Mesothelial cell of epicardium (in vitro differentiated cells): ENCODE measurements at regions not wholly inside any gene's neighbourhood (a gene's known extent, or its start where the extent isn't known, plus 50 kb on each side); places are given as distances from the start of the nearest gene placed in this dataset.
"Not testable (repeated sequence)": the region's sequence is repeated elsewhere in the genome, so short reads cannot be mapped to it uniquely, and the experiment has no call there.

Experiments used
- DNase-seq, 2 experiments: peaks; one replicate each; pipeline ENCODE4 v3.0.0; 2021; ENCODE audit warnings: low spot score in 2 of 2; ENCODE audit not compliant: unreplicated experiment in 2 of 2
- H3K27ac Mint-ChIP-seq: 2 replicates; pipeline ENCODE4 v1.8.0; 2021; ENCODE audit warnings: mixed read lengths
- H3K27me3 Mint-ChIP-seq: 2 replicates; pipeline ENCODE4 v1.8.0; 2021; ENCODE audit warnings: low read depth, mixed read lengths
- H3K36me3 Mint-ChIP-seq: 2 replicates; pipeline ENCODE4 v1.8.0; 2021; ENCODE audit warnings: mixed read lengths
- H3K4me1 Mint-ChIP-seq: 2 replicates; pipeline ENCODE4 v1.8.0; 2021; ENCODE audit warnings: mixed read lengths
- H3K4me3 Mint-ChIP-seq: 2 replicates; pipeline ENCODE4 v1.8.0; 2021; ENCODE audit warnings: mild to moderate bottlenecking, moderate library complexity, mixed read lengths
- H3K9me3 Mint-ChIP-seq: 2 replicates; pipeline ENCODE4 v1.8.0; 2021; ENCODE audit warnings: mixed read lengths
- TF ChIP-seq, protein P1 (sequence below): fragments of 200-600 bp; sonication (generic); IDR thresholded peaks from one replicate; pipeline ENCODE4 v1.5.0; 2021; ENCODE audit warnings: antibody characterized with exemption; ENCODE audit not compliant: unreplicated experiment

GRCh38 chr1:96210054-96210453 lies 511.5 kb upstream of the PTBP2 start:
- Mint-ChIP-seq H3K27me3 (no peaks in the 10 kb centered on the region), H3K4me1 (peaks cover 3% of the 10 kb centered on the region), H3K9me3 (no peaks in the 10 kb centered on the region), H3K27ac (no peak overlapping the region), H3K4me3 (no peak overlapping the region), H3K36me3 (no peaks in the 10 kb centered on the region)
- TF ChIP-seq, protein P1, sequence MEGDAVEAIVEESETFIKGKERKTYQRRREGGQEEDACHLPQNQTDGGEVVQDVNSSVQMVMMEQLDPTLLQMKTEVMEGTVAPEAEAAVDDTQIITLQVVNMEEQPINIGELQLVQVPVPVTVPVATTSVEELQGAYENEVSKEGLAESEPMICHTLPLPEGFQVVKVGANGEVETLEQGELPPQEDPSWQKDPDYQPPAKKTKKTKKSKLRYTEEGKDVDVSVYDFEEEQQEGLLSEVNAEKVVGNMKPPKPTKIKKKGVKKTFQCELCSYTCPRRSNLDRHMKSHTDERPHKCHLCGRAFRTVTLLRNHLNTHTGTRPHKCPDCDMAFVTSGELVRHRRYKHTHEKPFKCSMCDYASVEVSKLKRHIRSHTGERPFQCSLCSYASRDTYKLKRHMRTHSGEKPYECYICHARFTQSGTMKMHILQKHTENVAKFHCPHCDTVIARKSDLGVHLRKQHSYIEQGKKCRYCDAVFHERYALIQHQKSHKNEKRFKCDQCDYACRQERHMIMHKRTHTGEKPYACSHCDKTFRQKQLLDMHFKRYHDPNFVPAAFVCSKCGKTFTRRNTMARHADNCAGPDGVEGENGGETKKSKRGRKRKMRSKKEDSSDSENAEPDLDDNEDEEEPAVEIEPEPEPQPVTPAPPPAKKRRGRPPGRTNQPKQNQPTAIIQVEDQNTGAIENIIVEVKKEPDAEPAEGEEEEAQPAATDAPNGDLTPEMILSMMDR: no peak
- DNase-seq: no peak

DNA sequence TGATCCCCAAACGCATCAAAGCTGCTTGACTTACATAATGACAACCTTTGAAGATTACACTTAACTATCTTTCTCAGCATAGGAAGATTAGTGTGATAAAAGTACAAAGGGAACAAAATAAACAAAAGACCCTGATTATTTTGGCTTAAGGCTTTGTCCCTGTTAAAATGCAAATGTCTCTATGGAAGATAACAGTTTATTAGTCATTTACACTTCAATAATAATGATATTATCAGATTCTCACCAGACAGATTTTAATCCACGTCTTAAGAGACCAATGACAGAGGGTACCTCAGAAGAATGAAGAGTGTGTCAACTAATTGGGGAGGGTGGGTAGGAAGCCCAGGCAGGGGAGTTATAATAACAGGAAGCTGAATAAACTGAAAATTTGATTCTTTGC lies 510.4 kb upstream of the PTBP2 start:
- DNase-seq: no peak
- Mint-ChIP-seq H3K27ac (no peak overlapping the region), H3K4me1 (peaks cover 3% of the 10 kb centered on the region), H3K4me3 (no peak overlapping the region), H3K9me3 (peaks cover 6% of the 10 kb centered on the region), H3K27me3 (no peaks in the 10 kb centered on the region), H3K36me3 (no peaks in the 10 kb centered on the region)
- TF ChIP-seq, protein P1: no peak

- no peak for DNase-seq
- Mint-ChIP-seq H3K4me1 (peaks cover 3% of the 10 kb centered on the region), H3K27me3 (no peaks in the 10 kb centered on the region), H3K36me3 (no peaks in the 10 kb centered on the region), H3K9me3 (peaks cover 8% of the 10 kb centered on the region), H3K4me3 (no peak overlapping the region), H3K27ac (no peak overlapping the region)
- TF ChIP-seq, protein P1: no peak
Measured at GRCh38 chr1:96214982-96215381, 506.6 kb upstream of the PTBP2 start.

GRCh38 chr1:96220651-96221050 lies 500.9 kb upstream of the PTBP2 start:
- H3K4me3 Mint-ChIP-seq: no peak overlapping the region
- H3K27me3 Mint-ChIP-seq: no peaks in the 10 kb centered on the region
- no peak for DNase-seq
- no peak overlapping the region for H3K27ac Mint-ChIP-seq
- H3K36me3 Mint-ChIP-seq: no peaks in the 10 kb centered on the region
- TF ChIP-seq, protein P1: no peak
- peaks cover 2% of the 10 kb centered on the region for H3K4me1 Mint-ChIP-seq
- H3K9me3 Mint-ChIP-seq: peaks cover 5% of the 10 kb centered on the region

DNA sequence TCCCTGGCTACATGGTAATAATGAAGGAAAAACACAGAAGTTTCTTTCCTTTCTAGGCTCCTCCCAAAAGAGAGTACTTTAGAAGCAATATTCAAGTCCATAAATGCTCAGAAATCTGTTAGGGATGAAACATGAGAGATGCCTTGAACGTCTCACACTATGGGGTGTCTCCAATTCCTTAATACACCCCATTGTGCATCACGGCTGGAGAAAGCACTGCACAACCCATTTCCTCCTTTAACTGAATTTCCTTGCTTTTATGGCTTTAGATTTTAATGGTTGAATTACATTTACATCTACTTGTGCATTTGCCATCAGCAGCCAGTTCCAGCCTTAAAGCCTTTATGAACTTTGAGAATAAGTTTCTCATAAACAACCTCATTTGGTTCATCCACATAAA lies 498.9 kb upstream of the PTBP2 start:
- H3K4me1 Mint-ChIP-seq: peaks cover 2% of the 10 kb centered on the region

DNA sequence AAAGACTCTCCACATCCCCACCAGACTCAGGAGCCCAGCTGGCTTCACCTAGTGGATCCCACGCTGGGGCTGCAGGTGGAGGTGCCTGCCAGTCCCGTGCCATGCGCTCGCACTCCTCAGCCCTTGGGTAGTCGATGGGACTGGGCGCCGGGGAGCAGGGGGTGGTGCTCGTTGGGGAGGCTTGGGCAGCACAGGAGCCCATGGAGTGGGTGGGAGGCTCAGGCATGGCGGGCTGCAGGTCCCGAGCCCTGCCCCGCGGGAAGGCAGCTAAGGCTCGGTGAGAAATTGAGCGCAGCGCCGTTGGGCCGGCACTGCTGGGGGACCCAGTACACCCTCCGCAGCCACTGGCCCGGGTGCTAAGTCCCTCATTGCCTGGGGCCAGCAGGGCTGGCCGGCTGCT lies 497.4 kb upstream of the PTBP2 start:
- not testable (repeated sequence) for DNase-seq, H3K4me3 Mint-ChIP-seq, H3K36me3 Mint-ChIP-seq, H3K27me3 Mint-ChIP-seq, H3K27ac Mint-ChIP-seq, H3K4me1 Mint-ChIP-seq, H3K9me3 Mint-ChIP-seq

More for the DNA sequence above, 498.9 kb upstream of the PTBP2 start:
- Mint-ChIP-seq H3K27ac (no peak overlapping the region), H3K9me3 (no peaks in the 10 kb centered on the region), H3K36me3 (no peaks in the 10 kb centered on the region), H3K27me3 (no peaks in the 10 kb centered on the region), H3K4me3 (no peak overlapping the region)
- TF ChIP-seq, protein P1: no peak
- DNase-seq: no peak
